T-helper 2 cell treated with Interferon-gamma antibody and Interleukin-4, amounts not matched to agents 5 μg/mL and 100 μg/mL, for 36 hours (primary cell): ENCODE measurements at regions not wholly inside any gene's neighbourhood (a gene's known extent, or its start where the extent isn't known, plus 50 kb on each side); places are given as distances from the start of the nearest gene placed in this dataset.
"Not testable (repeated sequence)": the region's sequence is repeated elsewhere in the genome, so short reads cannot be mapped to it uniquely, and the experiment has no call there.

ENCODE experiments used
- DNase-seq: peaks from one replicate; pipeline ENCODE4 v3.0.0; 2021; ENCODE audit warnings: low spot score
- H3K27ac Mint-ChIP-seq: one replicate; pipeline ENCODE4 v1.8.0; 2021; ENCODE audit warnings: mild to moderate bottlenecking, mixed read lengths
- H3K27me3 Mint-ChIP-seq: one replicate; pipeline ENCODE4 v1.8.0; 2021; ENCODE audit warnings: low read depth, mixed read lengths
- H3K36me3 Mint-ChIP-seq: one replicate; pipeline ENCODE4 v1.8.0; 2021; ENCODE audit warnings: low read depth, mixed read lengths
- H3K4me1 Mint-ChIP-seq: one replicate; pipeline ENCODE4 v1.8.0; 2021; ENCODE audit warnings: low read depth, mixed read lengths
- H3K4me3 Mint-ChIP-seq: one replicate; pipeline ENCODE4 v1.8.0; 2022; ENCODE audit warnings: mild to moderate bottlenecking, moderate library complexity, mixed read lengths
- H3K9me3 Mint-ChIP-seq: one replicate; pipeline ENCODE4 v1.8.0; 2021; ENCODE audit warnings: mixed read lengths

DNA sequence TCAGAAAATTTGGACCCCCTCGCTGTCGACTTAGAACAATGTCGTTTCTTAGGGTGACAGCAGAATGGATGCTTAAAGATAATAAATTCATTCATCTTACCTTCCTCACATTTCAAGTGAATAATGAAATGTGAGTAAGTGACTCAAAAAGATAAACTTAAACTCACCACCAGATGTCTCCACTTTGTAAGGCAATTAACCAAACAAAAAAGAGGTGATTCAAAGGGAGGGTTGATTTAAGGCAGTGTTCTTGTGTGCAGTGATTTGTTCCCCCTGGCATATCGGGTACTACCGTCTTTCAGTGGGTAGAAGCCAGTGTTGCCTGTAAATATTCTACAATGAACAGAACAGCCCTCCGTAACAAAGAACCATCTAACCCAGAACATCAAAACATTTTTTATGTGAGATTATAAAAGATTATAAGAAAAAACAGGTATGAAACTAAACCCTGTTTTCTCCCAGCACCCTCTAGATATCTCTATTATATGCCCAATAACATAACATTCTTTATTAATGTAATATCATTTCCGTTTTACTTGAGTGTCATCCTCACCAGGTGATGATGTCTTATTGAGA, 589.7 kb downstream of the CBLN4 start:
- Mint-ChIP-seq H3K27me3 (no peaks in the 10 kb centered on the region), H3K36me3 (no peaks in the 10 kb centered on the region), H3K4me3 (no peak overlapping the region), H3K4me1 (no peaks in the 10 kb centered on the region), H3K9me3 (peaks cover 16% of the 10 kb centered on the region), H3K27ac (no peak overlapping the region)
- no peak for DNase-seq

DNA sequence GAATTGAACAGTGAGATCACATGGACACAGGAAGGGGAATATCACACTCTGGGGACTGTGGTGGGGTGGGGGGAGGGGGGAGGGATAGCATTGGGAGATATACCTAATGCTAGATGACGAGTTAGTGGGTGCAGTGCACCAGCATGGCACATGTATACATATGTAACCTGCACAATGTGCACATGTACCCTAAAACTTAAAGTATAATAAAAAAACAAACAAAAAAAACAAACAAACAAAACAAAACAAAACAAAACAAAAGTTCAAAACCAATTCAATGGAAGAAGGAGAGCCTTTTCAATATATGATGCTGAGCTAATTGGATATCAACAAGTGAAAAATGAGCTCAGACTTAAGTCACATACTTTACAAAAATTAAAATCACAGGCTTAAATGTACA, 592.8 kb downstream of the CBLN4 start:
- not testable (repeated sequence) for H3K4me3 Mint-ChIP-seq, H3K27me3 Mint-ChIP-seq, H3K4me1 Mint-ChIP-seq, H3K36me3 Mint-ChIP-seq, H3K27ac Mint-ChIP-seq, DNase-seq
- peaks cover 11% of the 10 kb centered on the region for H3K9me3 Mint-ChIP-seq

DNA sequence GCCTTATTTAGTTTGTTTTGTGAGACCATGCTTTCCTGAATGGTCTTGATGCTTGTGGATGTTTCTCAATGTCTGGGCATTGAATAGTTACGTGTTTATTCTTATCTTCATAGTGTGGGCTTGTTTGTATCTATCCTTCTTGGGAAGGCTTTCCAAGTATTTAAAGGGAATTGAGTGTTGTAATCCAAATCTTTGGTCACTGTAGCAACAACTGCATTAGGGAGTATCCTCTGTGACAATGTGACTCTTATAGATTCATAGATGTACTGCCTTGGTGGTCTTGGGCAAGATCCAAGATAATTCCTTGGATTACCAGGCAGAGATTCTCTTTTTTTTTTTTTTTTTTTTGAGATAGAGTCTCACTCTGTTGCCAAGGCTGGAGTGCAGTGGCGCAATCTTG, 598.4 kb downstream of the CBLN4 start:
- Mint-ChIP-seq H3K36me3 (no peaks in the 10 kb centered on the region), H3K4me3 (no peak overlapping the region), H3K27ac (no peak overlapping the region), H3K9me3 (peaks cover 40% of the 10 kb centered on the region), H3K27me3 (no peaks in the 10 kb centered on the region), H3K4me1 (no peaks in the 10 kb centered on the region)
- no peak for DNase-seq

DNA sequence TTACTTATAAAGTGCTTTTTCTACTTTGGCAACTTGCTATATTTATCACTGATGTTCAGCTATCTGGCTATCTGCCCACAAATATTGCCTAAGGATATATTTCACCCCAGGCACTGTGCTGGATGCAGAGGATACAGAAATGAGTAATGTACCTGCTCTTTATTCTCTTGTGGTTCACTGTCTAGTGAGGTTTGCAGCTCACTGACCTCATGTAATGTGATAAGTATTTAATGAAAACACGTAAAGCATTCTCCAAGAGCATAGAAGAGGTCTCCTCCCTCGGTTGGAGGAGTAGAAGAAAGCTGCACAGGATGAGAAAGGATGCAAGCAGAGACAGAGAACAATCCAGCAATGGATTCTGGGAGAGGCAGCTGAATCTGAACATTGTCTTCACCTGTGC, 610.7 kb downstream of the CBLN4 start:
- Mint-ChIP-seq H3K27ac (no peak overlapping the region), H3K9me3 (peaks cover 65% of the 10 kb centered on the region), H3K36me3 (no peaks in the 10 kb centered on the region), H3K4me1 (no peaks in the 10 kb centered on the region), H3K4me3 (no peak overlapping the region), H3K27me3 (no peaks in the 10 kb centered on the region)
- DNase-seq, result no peak

DNA sequence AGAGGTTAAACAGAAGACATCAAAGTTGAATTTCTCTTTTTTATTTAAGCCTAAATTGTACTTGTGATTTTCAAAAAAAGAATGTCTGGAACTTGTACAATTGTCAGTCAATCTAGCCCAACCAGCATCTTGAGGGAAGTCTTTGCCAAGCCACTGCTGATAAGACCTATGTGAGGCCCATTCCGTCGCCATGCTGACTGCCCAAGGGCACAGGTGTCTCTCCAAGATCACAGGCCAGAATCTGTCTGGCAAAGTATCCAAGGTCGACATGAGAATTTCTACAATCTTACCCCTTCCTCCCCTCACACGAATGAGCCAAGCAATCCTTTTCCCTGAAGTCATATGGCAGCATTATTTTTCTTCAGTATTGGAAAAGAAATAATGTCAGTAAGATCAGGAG, 614.5 kb downstream of the CBLN4 start:
- H3K4me3 Mint-ChIP-seq, result no peak overlapping the region
- no peaks in the 10 kb centered on the region for H3K27me3 Mint-ChIP-seq
- peaks cover 48% of the 10 kb centered on the region for H3K9me3 Mint-ChIP-seq
- no peak for DNase-seq
- H3K27ac Mint-ChIP-seq, result no peak overlapping the region
- H3K4me1 Mint-ChIP-seq, result no peaks in the 10 kb centered on the region
- H3K36me3 Mint-ChIP-seq, result no peaks in the 10 kb centered on the region

DNA sequence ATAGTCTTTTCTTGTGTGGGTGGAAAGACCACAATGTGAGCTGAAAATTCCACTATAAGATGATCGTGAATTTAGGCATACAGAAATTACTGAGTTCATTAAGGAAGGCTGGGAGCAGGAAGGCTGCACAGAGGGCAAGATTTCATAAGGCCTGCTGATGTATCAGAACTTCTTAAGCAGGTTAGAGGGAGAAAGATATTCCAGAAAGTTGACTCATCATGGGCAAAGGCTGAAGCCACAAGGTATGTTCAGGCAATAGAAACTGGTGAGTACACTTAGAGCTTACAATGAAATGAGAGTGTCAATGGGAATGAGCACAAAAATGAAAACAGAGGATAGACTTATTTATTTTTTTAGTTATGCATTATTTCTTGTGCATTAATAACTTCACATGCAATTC, 618.6 kb downstream of the CBLN4 start:
- DNase-seq, result no peak
- no peaks in the 10 kb centered on the region for H3K27me3 Mint-ChIP-seq

DNA sequence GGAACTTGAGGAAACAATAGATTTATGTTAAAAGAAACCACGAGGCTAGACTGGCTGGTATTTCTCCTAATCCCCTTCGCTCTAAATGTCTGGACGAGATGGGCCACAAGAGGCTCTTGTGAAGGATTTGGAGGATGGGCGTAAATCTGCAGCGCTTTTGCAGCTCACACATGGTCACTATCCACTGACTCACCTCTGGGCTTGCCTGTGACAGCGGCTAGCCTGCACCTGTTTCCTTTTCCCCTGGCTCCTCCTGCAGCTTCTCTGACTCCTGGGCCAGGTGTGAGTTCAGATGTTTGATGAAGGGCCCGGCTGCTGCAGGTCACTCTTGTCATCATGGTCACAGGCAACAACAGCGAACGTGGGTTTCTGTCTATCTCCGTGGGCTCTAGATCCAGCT, 629.4 kb downstream of the CBLN4 start:
- DNase-seq, result no peak

More for the DNA sequence above, 618.6 kb downstream of the CBLN4 start:
- Mint-ChIP-seq H3K9me3 (peaks cover 62% of the 10 kb centered on the region), H3K36me3 (no peaks in the 10 kb centered on the region), H3K27ac (no peak overlapping the region), H3K4me3 (no peak overlapping the region), H3K4me1 (no peaks in the 10 kb centered on the region)

DNA sequence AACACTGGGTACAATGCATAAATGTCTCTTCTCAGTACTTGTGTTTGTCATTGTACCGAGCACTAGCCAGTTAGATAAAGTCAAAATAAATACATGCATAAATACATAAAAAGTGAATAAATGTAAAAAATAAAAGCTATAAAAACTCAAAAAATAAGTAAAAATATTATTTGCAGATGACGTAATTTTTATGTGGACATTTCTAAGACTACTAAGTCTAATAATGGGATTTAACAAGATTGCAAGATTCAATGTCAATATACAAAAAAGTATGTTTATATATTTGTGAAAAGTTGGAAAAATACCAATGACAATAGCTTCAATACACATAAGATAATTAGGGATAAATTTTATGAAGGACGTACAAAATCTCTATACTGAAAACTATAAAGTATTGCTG, 639.6 kb downstream of the CBLN4 start:
- Mint-ChIP-seq H3K4me1 (no peaks in the 10 kb centered on the region), H3K27me3 (no peaks in the 10 kb centered on the region), H3K27ac (no peak overlapping the region), H3K4me3 (no peak overlapping the region), H3K9me3 (peaks cover 41% of the 10 kb centered on the region), H3K36me3 (no peaks in the 10 kb centered on the region)
- no peak for DNase-seq

More for the DNA sequence above, 629.4 kb downstream of the CBLN4 start:
- peaks cover 33% of the 10 kb centered on the region for H3K9me3 Mint-ChIP-seq
- no peaks in the 10 kb centered on the region for H3K36me3 Mint-ChIP-seq
- no peak overlapping the region for H3K4me3 Mint-ChIP-seq
- no peak overlapping the region for H3K27ac Mint-ChIP-seq
- H3K4me1 Mint-ChIP-seq, result no peaks in the 10 kb centered on the region
- H3K27me3 Mint-ChIP-seq, result no peaks in the 10 kb centered on the region

DNA sequence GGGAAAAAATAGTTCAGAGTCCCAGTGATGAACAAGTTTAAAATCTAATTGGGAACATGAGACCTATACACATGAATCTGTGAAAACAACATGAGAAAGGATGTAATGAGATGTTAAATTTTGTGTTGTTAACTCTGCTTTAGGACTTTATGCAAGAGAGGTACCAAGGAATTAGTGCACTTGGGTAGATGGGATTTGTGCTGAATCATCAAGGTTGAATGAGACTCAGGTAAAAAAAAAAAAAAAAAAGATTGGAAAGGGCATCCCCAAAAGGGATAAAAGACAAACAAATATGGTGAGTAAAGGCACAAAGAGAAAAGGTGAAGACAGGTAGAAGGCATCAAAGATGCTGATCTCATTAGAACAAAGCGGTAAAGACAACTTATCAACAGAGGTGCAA, 644.4 kb downstream of the CBLN4 start:
- Mint-ChIP-seq H3K36me3 (no peaks in the 10 kb centered on the region), H3K4me3 (no peak overlapping the region), H3K9me3 (peaks cover 38% of the 10 kb centered on the region), H3K27ac (no peak overlapping the region), H3K27me3 (no peaks in the 10 kb centered on the region), H3K4me1 (no peaks in the 10 kb centered on the region)
- DNase-seq, result no peak

DNA sequence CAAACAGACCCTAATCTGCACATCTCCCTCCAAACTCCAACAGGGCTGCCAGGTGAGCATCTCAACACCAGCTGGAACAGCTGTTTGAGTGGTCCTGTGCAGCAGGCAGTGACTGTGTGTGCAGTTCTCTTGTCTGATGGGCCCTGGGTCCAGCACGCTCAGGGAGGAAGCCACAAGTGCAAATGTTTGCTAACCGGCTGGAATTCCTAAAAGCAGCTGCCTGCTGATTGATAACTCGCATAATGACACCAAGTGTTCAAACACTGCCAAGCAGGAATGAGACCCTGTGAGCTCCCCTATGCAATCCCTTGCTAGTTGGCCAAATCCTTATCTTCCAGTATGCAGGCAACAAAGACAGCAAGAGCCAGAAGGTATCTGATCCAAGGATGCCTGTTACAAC, 650.6 kb downstream of the CBLN4 start:
- H3K4me3 Mint-ChIP-seq, result no peak overlapping the region
- DNase-seq, result no peak
- H3K27me3 Mint-ChIP-seq, result no peaks in the 10 kb centered on the region
- no peak overlapping the region for H3K27ac Mint-ChIP-seq
- H3K4me1 Mint-ChIP-seq, result no peaks in the 10 kb centered on the region
- H3K36me3 Mint-ChIP-seq, result no peaks in the 10 kb centered on the region
- H3K9me3 Mint-ChIP-seq, result peaks cover 40% of the 10 kb centered on the region

DNA sequence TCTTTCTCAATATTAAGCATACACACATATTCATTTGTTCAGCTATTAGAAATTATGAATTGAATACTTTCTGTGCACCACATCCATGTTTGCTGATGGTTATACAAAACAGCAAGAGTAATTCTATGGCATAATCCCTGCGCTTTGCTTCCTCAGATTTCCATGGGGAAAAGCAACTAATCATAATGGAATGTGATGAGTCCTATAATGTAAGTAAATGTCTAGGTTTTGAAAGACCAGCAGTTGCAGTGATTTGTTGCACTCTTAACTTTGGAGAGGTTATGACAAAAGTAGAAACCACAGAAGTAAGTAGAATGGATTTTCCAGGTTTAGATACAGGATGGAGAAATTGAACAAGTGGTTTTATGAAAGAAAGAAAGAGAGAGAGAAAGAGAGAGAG, 652.1 kb downstream of the CBLN4 start:
- no peak overlapping the region for H3K27ac Mint-ChIP-seq
- H3K4me3 Mint-ChIP-seq, result no peak overlapping the region
- H3K36me3 Mint-ChIP-seq, result no peaks in the 10 kb centered on the region
- no peaks in the 10 kb centered on the region for H3K27me3 Mint-ChIP-seq
- DNase-seq, result no peak
- no peaks in the 10 kb centered on the region for H3K4me1 Mint-ChIP-seq
- H3K9me3 Mint-ChIP-seq, result peaks cover 36% of the 10 kb centered on the region

DNA sequence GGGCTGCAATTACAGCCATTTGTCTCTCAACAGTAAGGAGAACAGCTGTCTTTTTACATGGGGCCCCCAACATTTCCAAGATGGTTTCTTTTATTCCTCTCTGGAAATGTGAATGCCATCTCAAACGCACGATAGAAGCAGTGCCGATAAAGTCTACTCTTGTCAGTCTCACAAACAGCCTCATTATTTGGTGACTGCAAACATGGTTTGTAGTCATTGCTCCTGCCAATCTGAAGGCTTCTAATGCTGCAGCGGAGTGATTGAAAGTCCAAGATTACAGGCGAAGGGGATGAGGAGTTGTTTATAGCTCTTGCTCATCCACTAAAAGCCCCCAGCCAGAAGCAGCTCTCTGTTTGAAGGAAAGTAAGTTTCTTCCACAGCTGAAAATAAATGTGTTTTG, 657.1 kb downstream of the CBLN4 start:
- H3K27me3 Mint-ChIP-seq, result no peaks in the 10 kb centered on the region
- DNase-seq, result no peak
- no peaks in the 10 kb centered on the region for H3K36me3 Mint-ChIP-seq
- H3K4me3 Mint-ChIP-seq, result no peak overlapping the region
- H3K4me1 Mint-ChIP-seq, result no peaks in the 10 kb centered on the region
- H3K27ac Mint-ChIP-seq, result no peak overlapping the region
- H3K9me3 Mint-ChIP-seq, result peaks cover 49% of the 10 kb centered on the region

DNA sequence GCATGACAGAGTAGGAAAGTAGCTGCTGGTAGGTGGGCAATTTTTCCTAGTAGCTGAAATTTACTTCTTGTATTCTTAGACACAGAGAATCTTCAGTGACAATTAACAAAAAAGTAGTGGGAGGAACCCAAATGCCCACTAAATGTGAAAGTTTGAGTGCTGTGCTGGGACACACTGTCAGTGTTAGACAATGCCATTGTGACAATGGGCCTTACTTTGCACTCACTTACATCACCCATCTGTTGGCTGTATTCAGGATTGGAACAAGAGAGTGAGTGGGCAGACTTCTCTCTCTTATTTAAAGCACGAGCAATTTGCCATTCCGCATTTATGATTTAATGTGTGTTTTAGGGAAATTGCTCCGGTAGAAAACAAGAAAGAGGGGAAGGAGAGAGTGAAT, 662.5 kb downstream of the CBLN4 start:
- peaks cover 47% of the 10 kb centered on the region for H3K9me3 Mint-ChIP-seq
- no peak for DNase-seq
- no peak overlapping the region for H3K4me3 Mint-ChIP-seq
- H3K27ac Mint-ChIP-seq, result no peak overlapping the region
- H3K27me3 Mint-ChIP-seq, result no peaks in the 10 kb centered on the region
- no peaks in the 10 kb centered on the region for H3K36me3 Mint-ChIP-seq
- H3K4me1 Mint-ChIP-seq, result no peaks in the 10 kb centered on the region

DNA sequence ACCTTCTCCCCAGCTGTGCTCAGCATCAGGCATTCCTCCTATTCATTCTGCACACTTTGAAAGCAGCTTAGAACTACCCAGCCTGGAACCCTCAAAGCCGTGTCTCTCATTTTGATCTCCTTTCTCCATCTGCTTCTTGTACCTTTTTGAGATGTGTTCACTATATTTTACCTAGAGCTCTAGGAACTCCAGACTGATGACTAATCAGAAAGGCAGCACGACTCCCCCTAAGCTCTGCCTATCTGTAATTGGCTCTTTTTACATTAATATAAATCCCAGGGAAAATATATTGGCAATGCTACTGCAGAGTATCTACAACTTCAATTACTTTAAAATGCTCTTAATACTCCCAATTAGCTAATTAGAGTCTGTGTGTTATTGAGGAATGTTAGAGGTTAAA, 671.5 kb downstream of the CBLN4 start:
- no peaks in the 10 kb centered on the region for H3K4me1 Mint-ChIP-seq
- no peak for DNase-seq
- H3K27ac Mint-ChIP-seq, result no peak overlapping the region
- no peaks in the 10 kb centered on the region for H3K27me3 Mint-ChIP-seq
- peaks cover 13% of the 10 kb centered on the region for H3K9me3 Mint-ChIP-seq
- no peak overlapping the region for H3K4me3 Mint-ChIP-seq
- no peaks in the 10 kb centered on the region for H3K36me3 Mint-ChIP-seq

DNA sequence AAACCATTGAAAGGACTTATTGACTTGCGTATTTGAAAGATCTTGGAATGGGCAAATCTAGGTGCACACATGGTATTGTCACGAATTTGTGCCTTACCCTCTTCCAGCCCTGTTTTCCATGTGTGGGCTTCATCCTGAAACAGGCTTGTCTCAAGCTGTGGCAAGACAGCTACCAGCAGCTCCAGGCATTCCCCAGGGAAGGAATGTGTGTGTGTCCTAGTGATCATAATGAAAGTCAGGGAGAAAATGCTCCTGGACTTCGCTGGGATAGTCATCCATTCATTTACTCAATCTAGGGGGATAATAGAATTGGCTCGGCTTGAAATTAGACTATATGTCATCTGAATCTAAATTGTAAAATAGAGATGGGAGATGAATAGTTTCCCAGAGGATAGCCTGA, 676.2 kb downstream of the CBLN4 start:
- H3K4me3 Mint-ChIP-seq, result no peak overlapping the region
- peaks cover 26% of the 10 kb centered on the region for H3K9me3 Mint-ChIP-seq
- no peaks in the 10 kb centered on the region for H3K36me3 Mint-ChIP-seq
- H3K27ac Mint-ChIP-seq, result no peak overlapping the region
- no peaks in the 10 kb centered on the region for H3K4me1 Mint-ChIP-seq
- DNase-seq, result no peak
- no peaks in the 10 kb centered on the region for H3K27me3 Mint-ChIP-seq
